Trophoblast cell (in vitro differentiated cells and primary cell): ENCODE measurements at regions not wholly inside any gene's neighbourhood (a gene's known extent, or its start where the extent isn't known, plus 50 kb on each side); places are given as distances from the start of the nearest gene placed in this dataset.

Source experiments
- DNase-seq, 2 donors: peaks; one replicate each; pipeline ENCODE4 v3.0.0-alpha.2; 2016
- H2AFZ ChIP-seq: 2 replicates; pipeline ENCODE4 v1.6.1; 2013; ENCODE audit warnings: low read length, moderate library complexity, mild to moderate bottlenecking; ENCODE audit not compliant: insufficient read depth, poor library complexity
- H2AK5ac ChIP-seq: 2 replicates; pipeline ENCODE4 v1.6.1; 2013; ENCODE audit warnings: mild to moderate bottlenecking, low read length
- H2BK120ac ChIP-seq: 2 replicates; pipeline ENCODE4 v1.6.1; 2013; ENCODE audit warnings: low read length, mild to moderate bottlenecking, moderate library complexity; ENCODE audit not compliant: insufficient read depth, poor library complexity
- H2BK12ac ChIP-seq: 2 replicates; pipeline ENCODE4 v1.6.1; 2013; ENCODE audit warnings: mild to moderate bottlenecking, low read length, moderate library complexity
- H2BK5ac ChIP-seq: 2 replicates; pipeline ENCODE4 v1.6.1; 2013; ENCODE audit warnings: low read length, low read depth, moderate library complexity, mild to moderate bottlenecking; ENCODE audit not compliant: poor library complexity
- H3K14ac ChIP-seq: 2 replicates; pipeline ENCODE4 v1.6.1; 2013; ENCODE audit warnings: mild to moderate bottlenecking, low read length
- H3K18ac ChIP-seq: 2 replicates; pipeline ENCODE4 v1.6.1; 2013; ENCODE audit warnings: mild to moderate bottlenecking, low read length
- H3K23ac ChIP-seq: 2 replicates; pipeline ENCODE4 v1.6.1; 2013; ENCODE audit warnings: low read length
- H3K27ac ChIP-seq: 2 replicates; pipeline ENCODE4 v1.5.1; 2013; ENCODE audit warnings: low read depth, mild to moderate bottlenecking, inconsistent platforms, low read length, moderate library complexity
- H3K27me3 ChIP-seq: 2 replicates; pipeline ENCODE4 v1.6.1; 2013; ENCODE audit warnings: inconsistent platforms, mild to moderate bottlenecking, low read length, moderate library complexity; ENCODE audit not compliant: insufficient read depth
- H3K36me3 ChIP-seq, 2 experiments: 1 replicate in 1 of 2; 2 replicates in 1 of 2; pipeline ENCODE4 v1.6.1; 2013; ENCODE audit warnings: low read length in 2 of 2, mild to moderate bottlenecking in 2 of 2, moderate library complexity in 1 of 2; ENCODE audit not compliant: insufficient read depth in 2 of 2, control insufficient read depth in 1 of 2
- H3K4ac ChIP-seq: 2 replicates; pipeline ENCODE4 v1.6.1; 2013; ENCODE audit warnings: low read depth, mild to moderate bottlenecking, low read length, moderate library complexity
- H3K4me1 ChIP-seq, 2 experiments: 1 replicate in 1 of 2; 2 replicates in 1 of 2; pipeline ENCODE4 v1.6.1; 2013; ENCODE audit warnings: low read length in 2 of 2, mild to moderate bottlenecking in 2 of 2, moderate library complexity in 1 of 2; ENCODE audit not compliant: insufficient read depth in 2 of 2, control insufficient read depth in 1 of 2
- H3K4me2 ChIP-seq: 2 replicates; pipeline ENCODE4 v1.6.1; 2013; ENCODE audit warnings: inconsistent platforms, mild to moderate bottlenecking, low read length, moderate library complexity
- H3K4me3 ChIP-seq: 2 replicates; pipeline ENCODE4 v1.5.1; 2013; ENCODE audit warnings: mild to moderate bottlenecking, low read depth, low read length, inconsistent platforms
- H3K79me1 ChIP-seq: one replicate; pipeline ENCODE4 v1.6.1; 2013; ENCODE audit warnings: low read length
- H3K79me2 ChIP-seq: 2 replicates; pipeline ENCODE4 v1.6.1; 2013; ENCODE audit warnings: low read length, mild to moderate bottlenecking; ENCODE audit not compliant: control insufficient read depth, insufficient read depth, poor library complexity
- H3K9ac ChIP-seq: 2 replicates; pipeline ENCODE4 v1.6.1; 2013; ENCODE audit warnings: mild to moderate bottlenecking, low read length
- H3K9me3 ChIP-seq: 2 replicates; pipeline ENCODE4 v1.6.1; 2013; ENCODE audit warnings: low read depth, mild to moderate bottlenecking, control low read depth, inconsistent platforms, low read length; ENCODE audit not compliant: insufficient read depth
- H4K12ac ChIP-seq: 2 replicates; pipeline ENCODE4 v1.6.1; 2013; ENCODE audit warnings: low read depth, mild to moderate bottlenecking, low read length, moderate library complexity
- H4K8ac ChIP-seq: 2 replicates; pipeline ENCODE4 v1.6.1; 2013; ENCODE audit warnings: low read depth, mild to moderate bottlenecking, low read length, moderate library complexity
- H4K91ac ChIP-seq: one replicate; pipeline ENCODE4 v1.6.1; 2013; ENCODE audit warnings: low read depth, mild to moderate bottlenecking, low read length, moderate library complexity
- WGBS: extraction: QIAGEN DNeasy Blood & Tissue Kit; methylation state at CpG from one replicate; pipeline ENCODE4 v1.1.7; 2013; ENCODE audit warnings: missing lambda C conversion rate; ENCODE audit not compliant: insufficient read length, insufficient coverage; ENCODE audit errors: extremely low coverage; 5-methylcytosine and 5-hydroxymethylcytosine counted together

- no peaks in the 10 kb centered on the region for H3K79me1 ChIP-seq
- no peaks in the 10 kb centered on the region for H3K9me3 ChIP-seq
- DNase-seq = peak in 1 of 2 donors; percentile 6
- no peaks in the 10 kb centered on the region for H3K36me3 ChIP-seq
- H4K91ac ChIP-seq = no peak overlapping the region
- H3K18ac ChIP-seq = no peak overlapping the region
- H3K4me1 ChIP-seq = no peaks in the 10 kb centered on the region
- no peak overlapping the region for H2BK12ac ChIP-seq
- H2AK5ac ChIP-seq = no peak overlapping the region
- no peaks in the 10 kb centered on the region for H3K27me3 ChIP-seq
- H2AFZ ChIP-seq = no peak overlapping the region
- no peak overlapping the region for H3K4me2 ChIP-seq
- no peak overlapping the region for H3K4ac ChIP-seq
- no peaks in the 10 kb centered on the region for H3K79me2 ChIP-seq
- no peak overlapping the region for H2BK5ac ChIP-seq
- H3K14ac ChIP-seq = no peak overlapping the region
- H3K23ac ChIP-seq = no peak overlapping the region
- no peak overlapping the region for H4K8ac ChIP-seq
- H3K4me3 ChIP-seq = no peak overlapping the region
- H4K12ac ChIP-seq = no peak overlapping the region
- no peak overlapping the region for H2BK120ac ChIP-seq
- H3K9ac ChIP-seq = no peak overlapping the region
- peak overlapping the region; percentile 6 for H3K27ac ChIP-seq
Measured at GRCh38 chr11:26188554-26188953, 143.4 kb upstream of the ANO3 start.

GRCh38 chr11:26191193-26191592 is 140.7 kb upstream of the ANO3 start:
- H3K4me3 ChIP-seq = no peak overlapping the region
- no peak overlapping the region for H2BK120ac ChIP-seq
- no peaks in the 10 kb centered on the region for H3K27me3 ChIP-seq
- peaks cover 1% of the 10 kb centered on the region for H3K79me1 ChIP-seq
- peaks cover 0 to 4% of the 10 kb centered on the region in 2 experiments for H3K4me1 ChIP-seq
- no peak overlapping the region for H3K23ac ChIP-seq
- no peak overlapping the region for H3K18ac ChIP-seq
- H2BK5ac ChIP-seq = no peak overlapping the region
- no peak overlapping the region for H4K12ac ChIP-seq
- H2BK12ac ChIP-seq = no peak overlapping the region
- H3K36me3 ChIP-seq = no peaks in the 10 kb centered on the region
- no peak overlapping the region for H4K8ac ChIP-seq
- no CpG with 5 or more reads among the region's 6 CpGs for WGBS
- no peak overlapping the region for H4K91ac ChIP-seq
- no peak overlapping the region for H3K14ac ChIP-seq
- H3K79me2 ChIP-seq = no peaks in the 10 kb centered on the region
- H3K4me2 ChIP-seq = no peak overlapping the region
- H2AFZ ChIP-seq = no peak overlapping the region
- H3K9me3 ChIP-seq = no peaks in the 10 kb centered on the region
- no peak overlapping the region for H3K4ac ChIP-seq
- H3K27ac ChIP-seq = no peak overlapping the region
- H2AK5ac ChIP-seq = no peak overlapping the region
- no peak for DNase-seq
- H3K9ac ChIP-seq = no peak overlapping the region

DNA sequence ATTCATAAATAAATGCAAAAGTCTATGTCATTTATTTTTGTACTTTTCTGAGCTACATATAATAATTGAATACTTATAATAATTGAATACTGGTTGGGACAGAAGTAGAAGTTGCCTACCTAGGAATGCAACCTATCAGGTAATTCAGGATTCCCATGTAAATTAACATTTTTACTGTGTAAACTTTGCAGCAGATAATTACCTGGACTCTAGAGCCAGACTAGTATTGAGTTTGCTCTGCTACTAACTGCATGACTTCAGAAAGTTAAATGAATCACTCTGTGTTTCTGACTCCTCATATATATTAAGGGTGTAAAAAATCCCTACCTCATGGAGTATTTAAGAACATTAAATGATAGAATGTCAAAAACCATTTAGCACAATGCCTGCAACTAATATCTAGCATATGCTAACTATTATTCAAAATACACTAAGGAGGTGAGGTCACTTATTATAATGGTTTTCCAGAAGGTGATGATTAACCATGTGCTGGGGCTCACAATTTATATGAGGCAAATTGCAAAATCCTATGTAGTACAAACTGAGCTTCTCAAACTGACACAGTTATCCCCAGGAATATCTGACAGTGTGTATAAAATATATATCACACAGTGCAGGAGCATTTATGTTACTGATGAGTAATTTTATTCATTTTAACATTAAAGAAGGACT is 138.1 kb upstream of the ANO3 start:
- no peak overlapping the region for H2BK120ac ChIP-seq
- peaks cover 0 to 4% of the 10 kb centered on the region in 2 experiments for H3K4me1 ChIP-seq
- H4K12ac ChIP-seq = no peak overlapping the region
- H3K18ac ChIP-seq = no peak overlapping the region
- H2BK12ac ChIP-seq = no peak overlapping the region
- H3K4me3 ChIP-seq = no peak overlapping the region
- no peaks in the 10 kb centered on the region for H3K36me3 ChIP-seq
- no peak overlapping the region for H3K4ac ChIP-seq
- no peak overlapping the region for H3K4me2 ChIP-seq
- peak; percentile 44 to 97 for DNase-seq
- no peak overlapping the region for H2BK5ac ChIP-seq
- no peaks in the 10 kb centered on the region for H3K79me2 ChIP-seq
- H3K27me3 ChIP-seq = no peaks in the 10 kb centered on the region
- no peak overlapping the region for H3K14ac ChIP-seq
- H3K9me3 ChIP-seq = no peaks in the 10 kb centered on the region
- H4K91ac ChIP-seq = no peak overlapping the region
- peaks cover 1% of the 10 kb centered on the region for H3K79me1 ChIP-seq
- no peak overlapping the region for H2AFZ ChIP-seq
- H2AK5ac ChIP-seq = no peak overlapping the region
- H3K27ac ChIP-seq = peak overlapping the region; percentile 34
- H3K23ac ChIP-seq = no peak overlapping the region
- no peak overlapping the region for H4K8ac ChIP-seq
- H3K9ac ChIP-seq = no peak overlapping the region

- H3K4me1 ChIP-seq = peaks cover 0 to 4% of the 10 kb centered on the region in 2 experiments
- H3K79me2 ChIP-seq = no peaks in the 10 kb centered on the region
- H3K9ac ChIP-seq = no peak overlapping the region
- H3K27ac ChIP-seq = peak overlapping the region; percentile 25
- H2AFZ ChIP-seq = no peak overlapping the region
- no peak overlapping the region for H2BK12ac ChIP-seq
- no peak overlapping the region for H4K12ac ChIP-seq
- H3K36me3 ChIP-seq = no peaks in the 10 kb centered on the region
- H3K9me3 ChIP-seq = no peaks in the 10 kb centered on the region
- no peak overlapping the region for H4K8ac ChIP-seq
- H4K91ac ChIP-seq = no peak overlapping the region
- H3K4me3 ChIP-seq = no peak overlapping the region
- H3K18ac ChIP-seq = no peak overlapping the region
- no peak overlapping the region for H3K14ac ChIP-seq
- no peak overlapping the region for H3K23ac ChIP-seq
- no peak overlapping the region for H2AK5ac ChIP-seq
- peaks cover 1% of the 10 kb centered on the region for H3K79me1 ChIP-seq
- no peak overlapping the region for H3K4me2 ChIP-seq
- no peaks in the 10 kb centered on the region for H3K27me3 ChIP-seq
- H3K4ac ChIP-seq = no peak overlapping the region
- no peak overlapping the region for H2BK120ac ChIP-seq
- no CpG with 5 or more reads among the region's 1 CpG for WGBS
- peak overlapping the region; percentile 21 for H2BK5ac ChIP-seq
- DNase-seq = peak; percentile 17 to 84
Measured at GRCh38 chr11:26194881-26195280, 137.0 kb upstream of the ANO3 start.
